ENCODE measurements at regions not wholly inside any gene's neighbourhood (a gene's known extent, or its start where the extent isn't known, plus 50 kb on each side); places are given as distances from the start of the nearest gene placed in this dataset.

DNA sequence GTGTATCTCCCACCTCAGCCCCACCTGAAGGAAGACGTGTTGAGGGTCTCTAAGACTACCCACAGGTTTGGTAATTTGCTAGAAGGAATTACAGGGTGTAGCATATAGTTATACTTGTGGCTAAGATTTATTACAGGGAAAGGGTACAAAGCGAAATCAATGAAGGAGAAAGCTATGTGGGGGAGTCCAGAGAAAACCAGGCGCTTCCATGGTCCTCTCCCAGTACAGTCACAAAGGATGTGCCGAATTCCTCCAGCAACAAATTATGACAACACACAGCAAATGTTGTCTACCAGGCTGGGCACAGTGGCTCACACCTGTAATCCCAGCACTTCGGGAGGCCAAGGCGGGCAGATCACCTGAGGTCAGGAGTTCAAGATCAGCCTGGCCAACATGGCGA, 64.1 kb upstream of the TGM3 start:
- Mint-ChIP-seq H3K36me3 (ENCODE audit: low read depth, unreplicated experiment) (no peaks in the 10 kb centered on the region), H3K4me1 (ENCODE audit: low read depth, unreplicated experiment) (no peaks in the 10 kb centered on the region), H3K9me3 (ENCODE audit: unreplicated experiment) (no peaks in the 10 kb centered on the region), H3K27ac (ENCODE audit: unreplicated experiment) (no peak overlapping the region), H3K4me3 (ENCODE audit: unreplicated experiment) (no peak overlapping the region), H3K27me3 (ENCODE audit: low read depth, unreplicated experiment) (no peaks in the 10 kb centered on the region)
- Histone ChIP-seq H3K9ac (ENCODE audit: low read length) (no peak overlapping the region), H3K4me2 (ENCODE audit: low read length) (no peak overlapping the region), H3K27ac (ENCODE audit: low read depth, low read length) (no peak overlapping the region), H3K9me3 (ENCODE audit: insufficient read depth, low read depth, low read length) (no peaks in the 10 kb centered on the region), H3K4me1 (ENCODE audit: insufficient read depth, low read length) (peaks cover 7% of the 10 kb centered on the region), H3K4me3 (ENCODE audit: insufficient read depth, low read depth, low read length) (no peak overlapping the region), H3K27me3 (ENCODE audit: insufficient read depth, low read length) (peaks cover 12% of the 10 kb centered on the region), H3K36me3 (ENCODE audit: insufficient read depth, low read length) (no peaks in the 10 kb centered on the region), H4K20me1 (ENCODE audit: insufficient read depth, low read length) (no peaks in the 10 kb centered on the region), H3K79me2 (ENCODE audit: insufficient read depth, low read length) (no peaks in the 10 kb centered on the region), H2AFZ (ENCODE audit: low read depth, low read length) (no peak overlapping the region)
- FAIRE-seq (no peak), DNase-seq (ENCODE audit: low read depth) (no peak)
- TF ChIP-seq, protein P1, sequence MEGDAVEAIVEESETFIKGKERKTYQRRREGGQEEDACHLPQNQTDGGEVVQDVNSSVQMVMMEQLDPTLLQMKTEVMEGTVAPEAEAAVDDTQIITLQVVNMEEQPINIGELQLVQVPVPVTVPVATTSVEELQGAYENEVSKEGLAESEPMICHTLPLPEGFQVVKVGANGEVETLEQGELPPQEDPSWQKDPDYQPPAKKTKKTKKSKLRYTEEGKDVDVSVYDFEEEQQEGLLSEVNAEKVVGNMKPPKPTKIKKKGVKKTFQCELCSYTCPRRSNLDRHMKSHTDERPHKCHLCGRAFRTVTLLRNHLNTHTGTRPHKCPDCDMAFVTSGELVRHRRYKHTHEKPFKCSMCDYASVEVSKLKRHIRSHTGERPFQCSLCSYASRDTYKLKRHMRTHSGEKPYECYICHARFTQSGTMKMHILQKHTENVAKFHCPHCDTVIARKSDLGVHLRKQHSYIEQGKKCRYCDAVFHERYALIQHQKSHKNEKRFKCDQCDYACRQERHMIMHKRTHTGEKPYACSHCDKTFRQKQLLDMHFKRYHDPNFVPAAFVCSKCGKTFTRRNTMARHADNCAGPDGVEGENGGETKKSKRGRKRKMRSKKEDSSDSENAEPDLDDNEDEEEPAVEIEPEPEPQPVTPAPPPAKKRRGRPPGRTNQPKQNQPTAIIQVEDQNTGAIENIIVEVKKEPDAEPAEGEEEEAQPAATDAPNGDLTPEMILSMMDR (IDR thresholded peaks at IDR 0.05; ENCODE audit: insufficient read depth, low read depth, low read length): no peak
- no peak for TF ChIP-seq EZH2 (IDR thresholded peaks at IDR 0.05; ENCODE audit: insufficient read depth, low read length)

GRCh38 chr20:2234598-2235191, 61.1 kb upstream of the TGM3 start:
- H3K4me1 Mint-ChIP-seq (ENCODE audit: low read depth, unreplicated experiment): peaks cover 6% of the 10 kb centered on the region
- peaks cover 3% of the 10 kb centered on the region for H4K20me1 ChIP-seq (ENCODE audit: insufficient read depth, low read length)
- H3K4me3 ChIP-seq (ENCODE audit: insufficient read depth, low read depth, low read length): no peak overlapping the region
- no peak overlapping the region for H3K27ac Mint-ChIP-seq (ENCODE audit: unreplicated experiment)
- no peaks in the 10 kb centered on the region for H3K36me3 ChIP-seq (ENCODE audit: insufficient read depth, low read length)
- no peak for TF ChIP-seq EZH2 (IDR thresholded peaks at IDR 0.05; ENCODE audit: insufficient read depth, low read length)
- TF ChIP-seq, protein P1 (IDR thresholded peaks at IDR 0.05; ENCODE audit: insufficient read depth, low read depth, low read length): no peak
- H3K79me2 ChIP-seq (ENCODE audit: insufficient read depth, low read length): no peaks in the 10 kb centered on the region
- H3K4me1 ChIP-seq (ENCODE audit: insufficient read depth, low read length): peaks cover 13% of the 10 kb centered on the region
- no peak overlapping the region for H3K27ac ChIP-seq (ENCODE audit: low read depth, low read length)
- no peak overlapping the region for H3K9ac ChIP-seq (ENCODE audit: low read length)
- no peaks in the 10 kb centered on the region for H3K9me3 ChIP-seq (ENCODE audit: insufficient read depth, low read depth, low read length)
- DNase-seq (ENCODE audit: low read depth): no peak
- no peak overlapping the region for H3K4me3 Mint-ChIP-seq (ENCODE audit: unreplicated experiment)
- peaks cover 3% of the 10 kb centered on the region for H3K27me3 Mint-ChIP-seq (ENCODE audit: low read depth, unreplicated experiment)
- FAIRE-seq: peak; percentile 39
- H3K4me2 ChIP-seq (ENCODE audit: low read length): no peak overlapping the region
- no peak overlapping the region for H2AFZ ChIP-seq (ENCODE audit: low read depth, low read length)
- H3K9me3 Mint-ChIP-seq (ENCODE audit: unreplicated experiment): no peaks in the 10 kb centered on the region
- peaks cover 15% of the 10 kb centered on the region for H3K27me3 ChIP-seq (ENCODE audit: insufficient read depth, low read length)
- H3K36me3 Mint-ChIP-seq (ENCODE audit: low read depth, unreplicated experiment): no peaks in the 10 kb centered on the region

DNA sequence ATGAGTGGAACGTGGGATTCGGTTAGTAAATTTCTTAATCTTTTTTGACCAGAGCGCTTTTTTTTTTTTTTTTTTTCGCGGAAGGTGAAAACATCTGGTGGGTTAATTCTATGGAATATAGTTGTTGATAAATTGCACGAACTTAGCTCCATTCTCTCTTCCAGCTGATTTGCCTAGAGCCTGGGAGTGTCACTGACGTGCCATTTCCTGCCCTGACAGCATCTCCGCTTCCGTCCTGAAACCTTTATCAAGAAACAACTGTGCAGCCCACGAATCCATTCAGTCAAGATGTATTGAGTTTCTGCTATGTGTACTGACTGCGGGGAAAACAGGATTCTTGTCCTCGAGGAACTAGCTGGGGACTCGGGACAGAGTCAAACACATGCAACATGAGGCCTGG, 59.5 kb upstream of the TGM3 start:
- Mint-ChIP-seq H3K27ac (ENCODE audit: unreplicated experiment) (no peak overlapping the region), H3K4me3 (ENCODE audit: unreplicated experiment) (no peak overlapping the region), H3K9me3 (ENCODE audit: unreplicated experiment) (no peaks in the 10 kb centered on the region), H3K27me3 (ENCODE audit: low read depth, unreplicated experiment) (peaks cover 5% of the 10 kb centered on the region), H3K4me1 (ENCODE audit: low read depth, unreplicated experiment) (peaks cover 6% of the 10 kb centered on the region), H3K36me3 (ENCODE audit: low read depth, unreplicated experiment) (no peaks in the 10 kb centered on the region)
- Histone ChIP-seq H3K4me2 (ENCODE audit: low read length) (peak overlapping the region; percentile 78), H3K4me1 (ENCODE audit: insufficient read depth, low read length) (peaks cover 13% of the 10 kb centered on the region), H3K4me3 (ENCODE audit: insufficient read depth, low read depth, low read length) (no peak overlapping the region), H4K20me1 (ENCODE audit: insufficient read depth, low read length) (peaks cover 3% of the 10 kb centered on the region), H3K27me3 (ENCODE audit: insufficient read depth, low read length) (peaks cover 18% of the 10 kb centered on the region), H3K36me3 (ENCODE audit: insufficient read depth, low read length) (no peaks in the 10 kb centered on the region), H3K79me2 (ENCODE audit: insufficient read depth, low read length) (no peaks in the 10 kb centered on the region), H2AFZ (ENCODE audit: low read depth, low read length) (no peak overlapping the region), H3K27ac (ENCODE audit: low read depth, low read length) (peak overlapping the region; percentile 33), H3K9ac (ENCODE audit: low read length) (no peak overlapping the region), H3K9me3 (ENCODE audit: insufficient read depth, low read depth, low read length) (no peaks in the 10 kb centered on the region)
- DNase-seq (ENCODE audit: low read depth): no peak
- TF ChIP-seq EZH2 (IDR thresholded peaks at IDR 0.05; ENCODE audit: insufficient read depth, low read length): no peak
- TF ChIP-seq, protein P1 (IDR thresholded peaks at IDR 0.05; ENCODE audit: insufficient read depth, low read depth, low read length): no peak
- peak; percentile 90 for FAIRE-seq

All from astrocyte (in vitro differentiated cells and primary cell).